D721Med (cell line): ENCODE measurements at regions not wholly inside any gene's neighbourhood (a gene's known extent, or its start where the extent isn't known, plus 50 kb on each side); places are given as distances from the start of the nearest gene placed in this dataset.

Source experiments
- DNase-seq: peaks from one replicate; pipeline ENCODE4 v3.0.0; 2011; ENCODE audit warnings: low spot score; ENCODE audit not compliant: insufficient read length
- FAIRE-seq: peaks from 2 replicates; lab custom pipeline; 2011; peaks lifted over from hg19 to GRCh38; lab: Jason Lieb, UNC
- TF ChIP-seq, protein P1 (sequence below): IDR thresholded peaks from 2 replicates; pipeline ENCODE4 v1.5.1; 2012; ENCODE audit warnings: mild to moderate bottlenecking, control low read depth; ENCODE audit not compliant: insufficient read depth; ENCODE audit errors: missing control alignments

DNA sequence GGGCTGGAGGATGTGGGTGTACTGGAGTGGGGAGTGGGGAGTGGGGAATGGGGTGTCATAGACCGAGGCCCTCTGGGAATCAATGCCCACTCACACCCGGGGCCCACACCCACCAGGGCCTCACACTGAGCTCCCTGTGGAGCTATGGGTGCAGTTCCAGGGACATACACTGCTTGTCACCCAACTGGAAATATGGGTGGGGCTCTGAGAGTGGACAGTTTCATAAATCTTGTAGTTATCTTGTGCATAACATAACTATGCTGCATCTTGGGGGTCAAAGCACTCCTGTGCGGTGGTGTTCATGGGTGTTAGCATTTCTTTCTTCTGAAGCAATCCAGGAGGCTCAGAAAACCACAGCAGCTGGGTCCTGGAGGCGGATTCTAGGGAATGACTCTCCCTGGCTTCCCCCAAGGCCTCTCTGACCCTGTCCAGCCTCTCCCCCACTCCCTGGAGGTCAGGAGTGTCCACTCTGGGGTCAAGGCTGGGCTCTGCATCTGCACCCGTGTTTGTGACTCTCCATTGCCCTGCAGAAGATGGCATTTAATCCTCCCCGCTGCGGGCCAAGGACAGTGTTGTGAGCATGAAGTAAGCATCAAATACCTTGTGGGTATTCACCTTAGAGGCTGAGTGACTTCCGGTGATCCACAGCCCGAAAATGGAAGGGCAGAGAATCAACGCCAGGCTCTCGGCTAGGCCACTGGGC, 172.5 kb downstream of the CTTN start:
- TF ChIP-seq, protein P1, sequence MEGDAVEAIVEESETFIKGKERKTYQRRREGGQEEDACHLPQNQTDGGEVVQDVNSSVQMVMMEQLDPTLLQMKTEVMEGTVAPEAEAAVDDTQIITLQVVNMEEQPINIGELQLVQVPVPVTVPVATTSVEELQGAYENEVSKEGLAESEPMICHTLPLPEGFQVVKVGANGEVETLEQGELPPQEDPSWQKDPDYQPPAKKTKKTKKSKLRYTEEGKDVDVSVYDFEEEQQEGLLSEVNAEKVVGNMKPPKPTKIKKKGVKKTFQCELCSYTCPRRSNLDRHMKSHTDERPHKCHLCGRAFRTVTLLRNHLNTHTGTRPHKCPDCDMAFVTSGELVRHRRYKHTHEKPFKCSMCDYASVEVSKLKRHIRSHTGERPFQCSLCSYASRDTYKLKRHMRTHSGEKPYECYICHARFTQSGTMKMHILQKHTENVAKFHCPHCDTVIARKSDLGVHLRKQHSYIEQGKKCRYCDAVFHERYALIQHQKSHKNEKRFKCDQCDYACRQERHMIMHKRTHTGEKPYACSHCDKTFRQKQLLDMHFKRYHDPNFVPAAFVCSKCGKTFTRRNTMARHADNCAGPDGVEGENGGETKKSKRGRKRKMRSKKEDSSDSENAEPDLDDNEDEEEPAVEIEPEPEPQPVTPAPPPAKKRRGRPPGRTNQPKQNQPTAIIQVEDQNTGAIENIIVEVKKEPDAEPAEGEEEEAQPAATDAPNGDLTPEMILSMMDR: no peak
- DNase-seq (no peak), FAIRE-seq (no peak)

- DNase-seq (no peak), FAIRE-seq (no peak)
- TF ChIP-seq, protein P1: no peak
Observed at GRCh38 chr11:70572974-70573260, 174.6 kb downstream of the CTTN start.

GRCh38 chr11:70573701-70574151, 175.4 kb downstream of the CTTN start:
- FAIRE-seq (no peak), DNase-seq (no peak)
- TF ChIP-seq, protein P1: no peak

DNA sequence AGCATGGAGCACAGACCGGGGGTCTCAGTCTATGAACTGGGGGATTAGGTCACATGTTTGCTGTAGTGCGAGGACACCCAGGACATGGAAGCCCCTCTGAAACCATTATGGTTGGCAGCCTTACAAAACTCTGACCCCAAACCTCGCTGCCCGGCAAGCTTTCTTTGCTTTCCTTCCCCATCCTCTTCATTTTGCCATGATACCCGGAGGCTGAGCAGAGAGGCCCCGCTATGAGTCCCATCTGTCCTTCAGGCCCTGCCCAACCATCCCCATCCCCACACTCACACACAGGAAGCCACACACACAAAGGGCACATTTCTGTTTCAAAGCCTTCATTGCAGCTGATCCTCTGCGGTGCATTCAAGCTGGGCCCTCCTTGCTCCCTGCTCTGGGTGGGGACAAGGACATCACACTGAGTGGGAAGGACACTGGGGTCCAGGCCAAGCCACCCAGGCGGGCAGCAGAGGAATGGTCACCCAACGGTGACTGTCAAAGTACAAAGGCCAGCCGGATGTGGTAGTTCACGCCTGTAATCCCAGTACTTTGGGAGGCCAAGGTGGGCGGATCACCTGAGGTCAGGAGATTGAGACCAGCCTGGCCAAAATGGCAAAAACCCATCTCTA, 176.5 kb downstream of the CTTN start:
- TF ChIP-seq, protein P1: no peak
- DNase-seq (no peak), FAIRE-seq (no peak)

- TF ChIP-seq, protein P1: no peak
- DNase-seq (no peak), FAIRE-seq (no peak)
Observed at GRCh38 chr11:70575396-70576060, 177.2 kb downstream of the CTTN start.

DNA sequence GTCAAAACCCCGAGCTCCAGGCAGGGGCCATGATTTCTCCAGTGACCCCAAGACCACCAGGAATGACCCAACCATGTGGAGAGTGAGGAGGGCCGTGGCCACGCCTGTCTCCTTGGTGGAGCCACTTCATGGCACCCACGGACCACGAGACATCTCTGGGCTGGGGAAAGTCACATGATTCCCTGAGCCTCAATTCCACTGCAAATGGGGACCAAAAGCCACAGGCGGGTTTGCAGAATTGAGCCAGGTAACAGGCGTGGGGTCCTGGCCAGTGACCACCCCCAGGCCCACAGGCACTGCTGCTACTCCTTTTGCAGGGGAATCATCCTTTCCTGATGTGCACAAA, 178.9 kb downstream of the CTTN start:
- FAIRE-seq: no peak
- TF ChIP-seq, protein P1: no peak
- DNase-seq: no peak

DNA sequence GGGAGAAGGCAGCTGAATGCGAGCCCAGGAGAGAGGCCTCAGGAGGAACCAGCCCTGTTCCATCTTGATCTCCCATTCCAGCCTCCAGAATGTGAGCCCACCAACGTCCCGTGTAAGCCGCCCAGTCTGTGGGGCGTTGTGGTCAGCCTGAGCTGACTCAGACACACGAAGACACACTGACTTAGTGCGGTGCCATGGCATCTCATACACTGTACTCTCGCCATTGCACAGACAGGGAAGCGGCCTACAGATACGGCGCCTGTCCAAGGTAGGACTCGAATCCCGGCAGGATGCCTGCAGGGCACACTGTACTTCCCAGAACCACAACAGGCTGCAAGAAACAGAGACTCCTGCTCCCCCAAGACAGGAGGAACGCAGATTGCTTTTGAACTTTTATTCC, 179.6 kb downstream of the CTTN start:
- TF ChIP-seq, protein P1: no peak
- DNase-seq: no peak
- no peak for FAIRE-seq
